HG03095 (cell line): ENCODE measurements at regions not wholly inside any gene's neighbourhood (a gene's known extent, or its start where the extent isn't known, plus 50 kb on each side); places are given as distances from the start of the nearest gene placed in this dataset.

Source experiments
- ATAC-seq: cut with Tn5 transposase; IDR thresholded peaks from one replicate; pipeline ENCODE4 v1.9.1; 2021; ENCODE audit warnings: moderate library complexity; ENCODE audit not compliant: unreplicated experiment

DNA sequence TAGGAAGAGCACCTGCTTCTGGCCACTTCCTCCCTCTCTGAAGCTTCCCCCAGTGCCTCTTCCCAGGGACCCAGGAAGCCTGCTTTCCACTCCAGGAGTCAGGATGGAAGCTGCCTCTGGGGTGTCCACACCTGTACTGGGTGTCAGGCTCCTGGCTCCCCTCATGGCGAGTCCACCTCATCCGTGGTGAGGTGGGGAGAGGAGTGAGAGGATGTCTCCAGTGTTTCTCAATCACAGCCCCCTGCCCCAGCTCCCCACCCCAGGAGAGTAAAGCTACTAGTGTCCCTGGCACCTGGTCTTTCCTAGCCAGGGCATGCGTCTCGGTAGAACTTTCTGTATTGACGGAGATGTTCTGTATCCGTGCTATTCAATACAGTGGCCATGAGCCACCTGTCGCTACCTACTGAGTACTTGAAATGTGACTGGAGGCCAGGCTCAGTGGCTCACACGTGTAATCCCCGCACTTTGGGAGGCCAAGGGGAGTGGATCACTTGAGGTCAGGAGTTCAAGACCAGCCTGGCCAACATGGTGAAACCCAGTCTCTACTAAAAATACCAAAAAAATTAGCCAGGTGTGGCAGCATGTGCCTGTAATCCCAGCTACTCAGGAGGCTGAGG, 171.2 kb upstream of the HAAO start:
- ATAC-seq = no peak

- ATAC-seq = no peak
These were observed 170.1 kb upstream of the HAAO start for GRCh38 chr2:42962508-42962953.

GRCh38 chr2:42961961-42962360, 169.6 kb upstream of the HAAO start:
- ATAC-seq = no peak

GRCh38 chr2:42961385-42961811, 169.0 kb upstream of the HAAO start:
- ATAC-seq = no peak

DNA sequence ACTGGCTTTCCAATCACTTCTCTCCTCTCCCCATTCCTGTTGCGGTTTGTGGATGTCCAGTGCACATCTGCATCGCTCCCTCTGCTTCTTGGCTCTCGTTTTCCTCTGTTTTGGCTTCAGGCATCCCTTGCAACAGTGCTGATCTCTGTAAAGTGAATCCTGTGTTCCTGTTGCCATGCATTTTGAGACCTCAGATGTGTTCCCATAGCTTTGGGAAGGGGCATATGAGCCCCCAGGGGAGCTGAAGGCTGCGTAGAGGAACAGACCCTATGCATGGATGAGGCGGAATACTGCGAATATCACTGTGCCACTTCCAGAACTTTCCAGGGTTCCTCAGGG, 168.4 kb upstream of the HAAO start:
- no peak for ATAC-seq

DNA sequence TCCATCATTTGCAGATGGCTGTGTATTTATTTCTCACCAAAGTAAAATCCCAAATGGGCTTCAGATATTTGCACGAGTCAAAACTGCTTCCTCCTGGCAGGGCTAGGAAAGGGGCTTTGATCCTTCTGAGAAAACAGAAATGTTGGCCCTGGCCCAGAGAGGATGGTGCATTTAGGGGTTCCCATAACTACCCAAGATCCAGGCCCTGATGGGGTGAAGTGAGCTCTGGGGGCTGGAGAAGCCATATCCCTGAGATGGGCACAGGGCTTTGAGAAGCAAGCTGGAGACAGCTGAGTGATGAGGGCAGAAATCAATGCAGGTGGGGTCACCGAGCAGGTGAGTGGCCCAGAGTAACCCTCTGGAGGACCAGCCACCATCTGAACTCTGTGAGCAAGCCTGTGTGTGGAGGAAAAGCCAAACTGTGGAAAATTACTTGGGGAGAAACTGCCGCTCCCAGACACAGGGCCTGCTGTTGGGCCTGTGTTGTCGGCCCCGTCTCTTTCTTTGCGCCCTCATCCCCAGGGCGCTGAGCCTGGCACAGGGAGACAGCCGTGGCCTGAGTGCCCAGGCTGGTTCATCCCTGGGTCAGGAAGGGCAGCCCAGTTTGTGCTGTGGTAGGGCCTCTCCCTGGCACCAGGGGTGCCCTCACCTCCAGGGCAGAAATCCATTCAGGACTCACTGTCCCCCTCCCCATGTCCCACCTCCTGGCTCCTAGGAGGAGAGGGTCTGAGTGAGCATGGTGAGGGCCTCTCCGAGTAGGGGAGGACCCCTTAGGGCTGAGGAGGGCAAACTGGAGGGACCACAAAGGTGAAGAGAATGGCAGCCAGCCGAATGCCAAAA, 167.8 kb upstream of the HAAO start:
- no peak for ATAC-seq

DNA sequence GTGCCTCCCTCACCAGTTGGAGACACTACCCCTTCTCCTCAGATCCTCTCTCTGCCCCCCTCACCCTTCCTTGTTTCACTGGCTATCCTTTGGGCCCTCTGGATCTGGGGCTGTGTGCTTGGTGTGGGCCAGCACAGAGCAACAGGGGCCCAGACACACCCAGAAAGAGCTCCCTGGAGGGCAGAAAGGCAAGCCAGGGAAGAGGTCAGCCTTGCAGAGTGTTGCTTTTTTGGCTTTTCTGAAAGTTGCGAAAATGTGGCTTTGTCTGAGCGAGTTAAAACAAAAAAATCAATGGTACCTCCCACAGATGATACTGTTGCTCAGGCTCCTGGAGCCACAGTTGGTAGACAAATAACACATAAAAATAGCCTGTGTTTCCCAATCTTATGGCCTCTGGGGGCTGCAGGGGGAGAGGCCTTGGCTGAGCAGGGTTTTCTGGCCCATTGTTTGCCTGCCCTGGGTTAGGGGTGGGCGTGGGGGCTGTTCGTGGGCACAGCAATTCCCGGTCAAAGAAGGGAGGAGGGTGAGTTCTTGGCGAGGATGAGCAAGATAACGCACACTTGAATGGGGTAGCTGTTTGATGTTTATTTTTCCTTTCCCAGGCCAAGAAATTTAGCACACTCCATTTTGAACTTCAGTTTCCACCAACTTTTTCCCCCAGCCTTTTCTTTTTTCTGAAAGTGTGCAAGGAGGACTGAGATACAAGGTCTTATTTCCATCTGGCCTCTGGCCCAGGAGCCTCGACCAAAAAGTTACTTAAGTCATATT, 167.0 kb upstream of the HAAO start:
- no peak for ATAC-seq

- ATAC-seq = no peak
These were observed 166.4 kb upstream of the HAAO start for GRCh38 chr2:42958741-42959233.

GRCh38 chr2:42957861-42958301, 165.5 kb upstream of the HAAO start:
- ATAC-seq = no peak

DNA sequence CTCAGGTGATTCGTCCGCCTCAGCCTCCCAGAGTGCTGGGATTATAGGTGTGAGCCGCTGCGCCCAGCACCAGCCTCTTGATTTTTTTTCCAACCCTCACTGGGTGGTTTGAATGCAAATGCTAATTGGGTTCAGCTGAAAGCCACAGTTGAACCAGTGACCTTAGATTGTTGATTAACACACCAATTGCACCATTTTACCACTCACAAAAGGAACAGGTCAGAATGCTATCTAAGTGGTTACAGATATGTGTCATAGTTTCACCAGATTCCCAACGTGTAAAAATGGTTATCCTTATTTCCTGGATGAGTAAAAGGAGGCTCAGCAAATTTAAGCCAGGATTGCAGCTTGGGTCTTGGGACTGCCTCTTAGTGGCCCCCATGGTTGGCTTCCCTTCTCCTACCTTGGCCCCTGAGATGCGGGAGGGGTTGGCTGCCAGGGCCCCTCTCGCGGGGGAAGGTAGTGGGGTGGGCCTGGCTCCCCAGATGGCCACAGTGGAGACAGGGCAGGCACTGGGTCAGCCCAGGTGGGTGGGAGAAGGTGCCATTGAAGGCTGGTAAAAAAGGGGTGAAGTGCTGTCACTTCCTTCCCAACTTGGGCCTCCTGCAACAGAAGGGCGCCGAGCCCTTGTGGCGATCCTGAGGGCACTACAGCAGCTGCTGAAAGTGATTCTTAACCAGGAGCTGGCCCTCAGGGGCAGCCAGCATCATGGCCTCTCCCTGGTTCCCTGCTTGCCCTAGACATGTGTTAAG, 164.9 kb upstream of the HAAO start:
- no peak for ATAC-seq

GRCh38 chr2:42954227-42954962, 162.0 kb upstream of the HAAO start:
- ATAC-seq = no peak

DNA sequence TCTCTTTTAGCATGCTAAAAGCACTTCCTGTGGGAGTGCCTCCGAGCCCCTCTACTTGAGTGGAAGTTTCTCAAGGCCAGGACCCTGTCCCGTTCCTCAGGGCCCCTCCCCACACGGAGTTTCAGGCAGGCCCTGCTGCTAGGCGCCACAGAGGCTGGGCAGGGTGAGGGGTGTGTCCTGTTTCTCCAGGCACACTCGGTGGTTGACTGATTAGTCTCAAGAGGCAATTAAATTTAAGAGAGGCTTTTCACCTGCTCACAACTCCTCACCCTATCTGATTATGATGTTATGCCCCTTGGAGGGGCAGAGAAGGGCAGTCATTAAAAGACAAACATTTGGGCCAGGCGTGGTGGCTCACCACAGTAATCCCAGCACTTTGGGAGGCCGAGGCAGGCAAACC, 160.8 kb upstream of the HAAO start:
- ATAC-seq = no peak

- no peak for ATAC-seq
These were observed 159.0 kb upstream of the HAAO start for GRCh38 chr2:42951263-42951938.

DNA sequence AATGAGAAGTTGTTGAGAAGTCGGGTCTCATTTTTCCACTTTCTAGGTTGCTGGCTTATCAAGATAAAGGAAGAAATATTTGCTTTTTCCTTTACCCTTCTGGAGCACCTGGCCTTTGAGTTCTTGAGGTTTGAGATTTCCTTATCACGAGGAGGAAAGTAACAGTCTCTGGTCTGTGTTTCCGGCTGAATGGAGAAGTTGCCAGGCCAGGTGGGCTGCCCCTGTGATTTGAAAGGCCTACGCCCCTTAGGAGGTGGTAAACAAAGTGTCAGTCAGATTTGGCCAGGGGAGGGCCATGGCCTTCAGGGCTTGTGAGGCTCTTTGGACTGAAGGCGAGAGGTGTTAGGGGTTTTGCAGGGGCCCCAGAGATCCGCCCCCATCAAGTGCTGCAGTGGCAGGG, 156.7 kb upstream of the HAAO start:
- ATAC-seq = no peak

GRCh38 chr2:42947809-42948600, 155.6 kb upstream of the HAAO start:
- ATAC-seq = no peak

DNA sequence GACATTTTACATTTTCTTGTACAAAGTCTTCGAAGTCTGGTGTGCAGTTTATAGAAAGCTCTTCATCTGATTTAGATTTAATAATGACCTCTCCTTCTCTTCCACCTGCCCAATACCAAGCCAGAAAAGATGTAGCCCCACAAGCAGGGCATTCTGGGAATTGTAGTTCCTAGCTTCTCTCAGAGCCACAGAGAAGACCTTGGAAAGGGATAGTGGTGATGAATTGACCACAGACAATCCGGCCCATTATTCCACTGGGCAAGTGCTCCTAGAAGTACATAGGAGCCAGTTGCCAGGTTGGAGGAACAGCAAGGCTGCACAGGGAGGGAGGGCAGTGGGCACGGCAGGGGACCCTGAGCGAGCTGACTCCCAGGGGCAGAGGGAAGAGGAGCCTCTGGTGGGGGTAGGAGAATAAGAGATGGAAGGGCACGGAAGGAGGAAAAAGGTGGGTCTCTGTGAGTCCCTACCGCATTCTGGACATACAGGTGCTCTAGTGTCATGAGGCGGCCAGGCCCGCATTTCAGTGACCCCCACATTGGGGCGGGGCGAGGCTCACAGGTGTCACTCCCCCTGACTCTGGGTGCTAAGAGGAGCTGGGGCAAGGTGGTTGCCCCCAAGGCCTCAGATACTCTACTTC, 152.5 kb upstream of the HAAO start:
- no peak for ATAC-seq

DNA sequence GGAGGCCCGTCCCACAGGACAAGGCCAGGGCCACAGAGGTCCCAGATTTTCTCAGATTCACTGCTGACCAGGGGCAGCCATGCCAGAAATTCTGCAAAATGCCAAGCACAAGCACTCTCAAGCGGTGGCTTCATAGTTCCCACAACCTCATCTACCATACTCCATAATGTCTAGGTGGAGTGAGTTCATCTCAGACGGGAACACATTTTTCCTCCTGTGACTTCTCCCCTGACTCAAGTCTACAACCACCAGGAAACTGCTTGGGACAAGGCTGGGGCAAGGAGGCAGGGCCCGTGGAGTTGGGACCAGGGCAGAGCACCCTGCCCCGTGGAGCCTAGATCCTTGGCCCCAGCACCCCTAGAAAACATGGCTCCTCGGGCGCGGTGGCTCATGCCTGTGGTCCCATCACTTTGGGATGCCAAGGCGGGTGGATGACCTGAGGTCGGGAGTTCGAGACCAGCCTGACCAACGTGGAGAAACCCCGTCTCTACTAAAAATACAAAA, 150.7 kb upstream of the HAAO start:
- ATAC-seq = no peak
